ENCODE measurements at regions not wholly inside any gene's neighbourhood (a gene's known extent, or its start where the extent isn't known, plus 50 kb on each side); places are given as distances from the start of the nearest gene placed in this dataset.
"Not testable (repeated sequence)": the region's sequence is repeated elsewhere in the genome, so short reads cannot be mapped to it uniquely, and the experiment has no call there.

DNA sequence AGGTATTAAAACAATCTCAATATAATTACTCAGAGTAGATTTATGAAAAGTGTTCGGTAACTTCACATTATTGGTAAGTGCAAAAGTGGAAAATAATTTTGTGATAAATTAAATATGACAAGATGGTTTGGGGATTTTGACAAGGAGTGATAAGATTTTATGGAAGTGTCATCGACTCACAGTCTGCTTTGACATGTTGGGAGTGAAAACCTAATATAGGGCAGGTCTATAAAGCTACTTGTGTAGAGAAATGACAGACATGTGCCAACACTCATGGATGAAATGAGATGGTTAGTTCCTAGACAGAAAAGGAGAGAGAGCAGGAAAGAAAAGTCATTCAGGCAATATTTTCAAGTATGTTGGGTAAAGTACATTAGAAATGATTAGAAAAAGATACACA is 456.8 kb downstream of the TRAM1L1 start:
- Histone ChIP-seq H3K4me3 (ENCODE audit: low read depth, low read length) (no peak overlapping the region), H3K4me1 (ENCODE audit: control insufficient read depth, insufficient read depth, low read length, unreplicated experiment) (no peaks in the 10 kb centered on the region), H3K36me3 (ENCODE audit: insufficient read depth, low read length) (no peaks in the 10 kb centered on the region), H3K27ac (ENCODE audit: low read depth, low read length) (no peak overlapping the region), H2AFZ (ENCODE audit: low read length, unreplicated experiment) (no peak overlapping the region), H3K27me3 (ENCODE audit: insufficient read depth, low read length) (no peaks in the 10 kb centered on the region), H3K79me2 (ENCODE audit: control insufficient read depth, insufficient read depth, low read length, unreplicated experiment) (no peaks in the 10 kb centered on the region)

DNA sequence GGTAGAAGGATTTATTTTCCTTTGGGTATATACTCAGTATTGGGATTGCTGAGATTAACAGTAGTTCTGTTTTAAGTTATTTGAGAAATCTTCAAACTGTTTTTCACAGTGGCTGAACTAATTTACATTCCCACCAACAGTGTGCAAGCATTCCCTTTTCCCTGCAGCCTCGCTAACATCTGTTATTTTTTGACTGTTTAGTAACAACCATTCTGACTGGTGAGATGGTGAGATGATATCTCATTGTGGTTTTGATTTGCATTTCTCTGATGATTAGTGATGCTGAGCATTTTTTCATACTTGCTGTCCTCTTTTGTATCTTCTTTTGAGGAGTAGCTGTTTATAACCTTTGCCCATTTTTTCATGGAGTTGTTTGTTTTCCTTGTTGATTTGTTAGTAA is 457.8 kb downstream of the TRAM1L1 start:
- H3K27me3 ChIP-seq (ENCODE audit: insufficient read depth, low read length) = no peaks in the 10 kb centered on the region
- H3K79me2 ChIP-seq (ENCODE audit: control insufficient read depth, insufficient read depth, low read length, unreplicated experiment) = no peaks in the 10 kb centered on the region
- H2AFZ ChIP-seq (ENCODE audit: low read length, unreplicated experiment) = no peak overlapping the region
- no peak overlapping the region for H3K4me3 ChIP-seq (ENCODE audit: low read depth, low read length)
- no peaks in the 10 kb centered on the region for H3K36me3 ChIP-seq (ENCODE audit: insufficient read depth, low read length)
- H3K4me1 ChIP-seq (ENCODE audit: control insufficient read depth, insufficient read depth, low read length, unreplicated experiment) = no peaks in the 10 kb centered on the region
- no peak overlapping the region for H3K27ac ChIP-seq (ENCODE audit: low read depth, low read length)

DNA sequence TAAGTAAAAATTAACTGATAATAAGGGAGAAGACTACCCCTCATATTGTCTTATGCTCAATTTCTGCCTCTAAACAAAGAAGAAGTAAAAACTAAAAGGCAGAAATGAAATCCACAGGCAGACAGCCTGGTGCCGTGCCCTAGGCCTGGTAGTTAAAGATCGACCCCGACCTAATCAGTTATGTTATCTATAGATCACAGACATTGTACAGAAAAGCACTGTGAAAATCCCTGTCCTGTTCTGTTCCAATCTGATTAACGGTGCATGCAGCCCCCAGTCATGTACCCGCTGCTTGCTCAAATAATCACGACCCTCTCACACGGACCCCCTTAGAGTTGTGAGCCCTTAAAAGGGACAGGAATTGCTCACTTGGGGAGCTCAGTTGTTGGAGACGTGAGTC is 465.9 kb downstream of the TRAM1L1 start:
- H3K27me3 ChIP-seq (ENCODE audit: insufficient read depth, low read length); H2AFZ ChIP-seq (ENCODE audit: low read length, unreplicated experiment); H3K27ac ChIP-seq (ENCODE audit: low read depth, low read length); H3K4me3 ChIP-seq (ENCODE audit: low read depth, low read length); H3K36me3 ChIP-seq (ENCODE audit: insufficient read depth, low read length); H3K79me2 ChIP-seq (ENCODE audit: control insufficient read depth, insufficient read depth, low read length, unreplicated experiment); H3K4me1 ChIP-seq (ENCODE audit: control insufficient read depth, insufficient read depth, low read length, unreplicated experiment): not testable (repeated sequence)

DNA sequence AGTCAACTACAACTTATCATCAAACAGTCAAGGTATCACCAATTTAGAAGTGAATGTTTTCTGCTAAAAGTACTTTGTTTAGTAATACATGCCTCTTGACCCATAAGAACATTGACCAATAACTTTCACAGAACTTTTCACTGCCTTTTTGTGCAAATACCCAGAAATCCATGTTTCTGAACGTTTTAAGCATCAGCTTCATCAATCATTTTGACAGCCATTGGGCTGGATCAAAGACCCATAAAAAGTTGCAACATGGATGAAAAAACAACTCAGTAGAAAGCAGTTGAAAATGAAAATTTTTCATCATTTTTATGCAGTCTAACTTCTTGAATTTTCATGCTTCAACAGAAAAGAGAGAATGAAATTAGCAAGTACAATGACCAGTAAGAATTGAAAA is 466.7 kb downstream of the TRAM1L1 start:
- H3K27ac ChIP-seq (ENCODE audit: low read depth, low read length) = no peak overlapping the region
- H3K27me3 ChIP-seq (ENCODE audit: insufficient read depth, low read length) = no peaks in the 10 kb centered on the region
- no peaks in the 10 kb centered on the region for H3K79me2 ChIP-seq (ENCODE audit: control insufficient read depth, insufficient read depth, low read length, unreplicated experiment)
- H3K36me3 ChIP-seq (ENCODE audit: insufficient read depth, low read length) = no peaks in the 10 kb centered on the region
- no peak overlapping the region for H2AFZ ChIP-seq (ENCODE audit: low read length, unreplicated experiment)
- H3K4me3 ChIP-seq (ENCODE audit: low read depth, low read length) = no peak overlapping the region
- H3K4me1 ChIP-seq (ENCODE audit: control insufficient read depth, insufficient read depth, low read length, unreplicated experiment) = no peaks in the 10 kb centered on the region

DNA sequence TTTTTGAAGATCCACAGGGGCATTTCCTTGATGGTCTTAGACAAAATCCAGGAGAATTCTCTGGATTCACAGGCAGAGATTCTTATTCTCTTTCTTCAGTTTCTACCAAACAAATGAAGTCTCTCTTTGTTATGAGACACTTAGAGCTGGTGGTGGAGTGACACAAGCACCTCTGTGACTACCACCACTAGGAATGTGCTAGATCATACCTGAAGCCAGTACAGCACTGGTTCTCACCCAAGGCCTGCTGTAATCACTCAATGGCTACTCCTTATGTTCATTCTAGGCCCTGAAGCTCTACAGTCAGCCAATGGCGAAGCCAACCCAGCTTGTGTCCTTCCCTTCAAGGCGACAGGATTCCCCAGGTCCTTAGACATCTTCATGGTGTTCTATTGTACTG is 482.3 kb downstream of the TRAM1L1 start:
- H3K4me3 ChIP-seq (ENCODE audit: low read depth, low read length) = no peak overlapping the region
- no peak overlapping the region for H2AFZ ChIP-seq (ENCODE audit: low read length, unreplicated experiment)
- no peaks in the 10 kb centered on the region for H3K27me3 ChIP-seq (ENCODE audit: insufficient read depth, low read length)
- H3K79me2 ChIP-seq (ENCODE audit: control insufficient read depth, insufficient read depth, low read length, unreplicated experiment) = no peaks in the 10 kb centered on the region
- no peaks in the 10 kb centered on the region for H3K36me3 ChIP-seq (ENCODE audit: insufficient read depth, low read length)
- no peaks in the 10 kb centered on the region for H3K4me1 ChIP-seq (ENCODE audit: control insufficient read depth, insufficient read depth, low read length, unreplicated experiment)
- H3K27ac ChIP-seq (ENCODE audit: low read depth, low read length) = no peak overlapping the region

DNA sequence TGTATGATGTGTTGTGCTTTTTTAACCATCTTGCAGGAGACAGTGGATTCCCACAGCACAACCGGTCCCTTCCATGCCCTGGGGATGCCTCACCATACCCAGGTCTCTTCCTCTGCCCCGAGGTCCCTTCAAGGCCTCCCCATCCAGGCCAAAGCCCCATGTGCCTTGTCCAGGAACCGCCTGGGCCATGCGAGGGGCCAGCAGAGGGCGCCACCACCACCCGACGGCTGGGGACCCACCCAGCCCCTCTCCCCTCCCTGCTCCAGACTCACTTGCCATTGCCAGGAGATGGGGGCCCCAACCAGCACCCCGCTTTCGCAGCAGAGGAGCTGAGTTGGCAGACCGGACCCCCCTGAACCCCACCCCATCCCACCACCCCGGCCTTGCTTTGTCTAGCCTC is 485.5 kb downstream of the TRAM1L1 start:
- Histone ChIP-seq H3K4me3 (ENCODE audit: low read depth, low read length) (no peak overlapping the region), H3K27ac (ENCODE audit: low read depth, low read length) (no peak overlapping the region), H2AFZ (ENCODE audit: low read length, unreplicated experiment) (no peak overlapping the region), H3K27me3 (ENCODE audit: insufficient read depth, low read length) (no peaks in the 10 kb centered on the region), H3K79me2 (ENCODE audit: control insufficient read depth, insufficient read depth, low read length, unreplicated experiment) (no peaks in the 10 kb centered on the region), H3K4me1 (ENCODE audit: control insufficient read depth, insufficient read depth, low read length, unreplicated experiment) (no peaks in the 10 kb centered on the region), H3K36me3 (ENCODE audit: insufficient read depth, low read length) (no peaks in the 10 kb centered on the region)

DNA sequence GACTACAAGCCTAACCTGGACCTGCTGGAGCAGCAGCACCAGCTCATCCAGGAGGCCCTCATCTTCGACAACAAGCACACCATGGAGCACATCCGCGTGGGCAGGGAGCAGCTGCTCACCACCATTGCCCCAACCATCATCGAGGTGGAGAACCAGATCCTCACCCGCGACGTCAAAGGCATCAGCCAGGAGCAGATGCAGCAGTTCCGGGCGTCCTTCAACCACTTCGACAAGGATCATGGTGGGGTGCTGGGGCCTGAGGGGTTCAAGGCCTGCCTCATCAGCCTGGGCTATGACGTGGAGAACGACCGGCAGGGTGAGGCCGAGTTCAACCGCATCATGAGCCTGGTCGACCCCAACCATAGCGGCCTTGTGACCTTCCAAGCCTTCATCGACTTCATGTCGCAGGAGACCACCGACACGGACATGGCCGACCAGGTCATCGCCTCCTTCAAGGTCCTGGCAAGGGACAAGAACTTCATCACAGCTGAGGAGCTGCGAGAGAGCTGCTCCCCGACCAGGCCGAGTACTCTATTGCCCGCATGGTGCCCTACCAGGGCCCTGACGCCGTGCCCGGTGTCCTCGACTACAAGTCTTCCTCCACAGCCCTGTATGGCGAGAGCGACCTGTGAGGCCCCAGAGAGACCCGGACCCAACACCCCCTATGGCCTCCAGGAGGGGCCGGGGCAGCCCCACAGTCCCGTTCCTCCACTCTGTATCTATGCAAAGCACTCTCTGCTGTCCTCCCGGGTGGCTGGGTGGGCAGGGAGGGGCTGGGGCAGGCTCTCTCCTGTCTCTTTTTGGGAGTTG is 486.2 kb downstream of the TRAM1L1 start:
- Histone ChIP-seq H3K4me3 (ENCODE audit: low read depth, low read length) (no peak overlapping the region), H3K27ac (ENCODE audit: low read depth, low read length) (no peak overlapping the region), H3K4me1 (ENCODE audit: control insufficient read depth, insufficient read depth, low read length, unreplicated experiment) (no peaks in the 10 kb centered on the region), H3K27me3 (ENCODE audit: insufficient read depth, low read length) (no peaks in the 10 kb centered on the region), H2AFZ (ENCODE audit: low read length, unreplicated experiment) (no peak overlapping the region), H3K79me2 (ENCODE audit: control insufficient read depth, insufficient read depth, low read length, unreplicated experiment) (no peaks in the 10 kb centered on the region), H3K36me3 (ENCODE audit: insufficient read depth, low read length) (no peaks in the 10 kb centered on the region)

DNA sequence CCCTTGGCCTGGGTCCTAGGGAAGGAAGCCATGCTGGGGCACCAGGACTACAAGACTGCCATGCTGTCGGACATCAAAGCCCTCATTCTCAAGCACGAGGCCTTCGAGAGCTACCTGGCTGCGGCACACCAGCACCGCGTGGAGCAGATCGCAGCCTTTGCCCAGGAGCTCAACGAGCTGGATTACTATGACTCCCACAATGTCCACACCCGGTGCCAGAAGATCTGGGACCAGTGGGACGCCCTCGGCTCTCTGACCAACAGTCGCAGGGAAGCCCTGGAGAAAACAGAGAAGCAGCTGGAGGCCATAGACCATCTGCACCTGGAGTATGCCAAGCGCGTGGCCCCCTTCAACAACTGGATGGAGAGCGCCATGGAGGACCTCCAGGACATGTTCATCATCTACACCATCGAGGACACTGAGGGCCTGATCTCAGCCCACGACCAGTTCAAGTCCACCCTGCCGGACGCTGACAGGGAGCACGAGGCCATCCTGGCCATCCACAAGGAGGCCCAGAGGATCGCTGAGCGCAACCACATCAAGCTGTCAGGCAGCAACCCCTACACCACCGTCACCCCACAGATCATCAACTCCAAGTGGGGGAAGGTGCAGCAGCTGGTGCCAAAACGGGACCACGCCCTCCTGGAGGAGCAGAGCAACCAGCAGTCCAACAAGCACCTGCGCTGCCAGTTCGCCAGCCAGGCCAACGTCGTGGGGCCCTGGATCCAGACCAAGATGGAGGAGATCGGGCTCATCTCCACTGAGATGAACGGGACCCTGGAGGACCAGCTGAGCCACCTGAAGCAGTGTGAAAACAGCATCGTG is 487.0 kb downstream of the TRAM1L1 start:
- no peak overlapping the region for H3K4me3 ChIP-seq (ENCODE audit: low read depth, low read length)
- no peaks in the 10 kb centered on the region for H3K4me1 ChIP-seq (ENCODE audit: control insufficient read depth, insufficient read depth, low read length, unreplicated experiment)
- no peaks in the 10 kb centered on the region for H3K79me2 ChIP-seq (ENCODE audit: control insufficient read depth, insufficient read depth, low read length, unreplicated experiment)
- no peak overlapping the region for H2AFZ ChIP-seq (ENCODE audit: low read length, unreplicated experiment)
- no peaks in the 10 kb centered on the region for H3K36me3 ChIP-seq (ENCODE audit: insufficient read depth, low read length)
- H3K27me3 ChIP-seq (ENCODE audit: insufficient read depth, low read length) = no peaks in the 10 kb centered on the region
- no peak overlapping the region for H3K27ac ChIP-seq (ENCODE audit: low read depth, low read length)

DNA sequence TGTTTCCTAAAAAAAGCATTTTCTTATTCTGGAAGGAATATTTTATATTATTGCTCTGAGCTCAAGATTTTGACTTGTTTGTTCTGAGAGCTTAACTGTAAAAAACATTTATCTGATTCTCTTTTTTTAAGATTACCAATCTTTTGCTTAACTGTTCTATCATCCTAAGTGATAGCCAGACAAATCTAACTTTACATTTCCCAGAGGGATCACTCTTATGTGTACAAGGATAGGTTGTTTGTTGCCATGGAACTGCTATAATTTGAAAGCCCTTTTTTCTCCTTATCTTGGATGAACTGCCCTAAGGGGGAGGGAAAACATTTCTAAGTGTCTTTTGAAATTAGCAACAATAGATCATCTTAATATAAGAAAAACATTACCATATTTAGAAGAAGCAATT is 494.7 kb downstream of the TRAM1L1 start:
- no peak overlapping the region for H3K4me3 ChIP-seq (ENCODE audit: low read depth, low read length)
- H2AFZ ChIP-seq (ENCODE audit: low read length, unreplicated experiment) = no peak overlapping the region
- no peaks in the 10 kb centered on the region for H3K4me1 ChIP-seq (ENCODE audit: control insufficient read depth, insufficient read depth, low read length, unreplicated experiment)
- H3K27ac ChIP-seq (ENCODE audit: low read depth, low read length) = no peak overlapping the region
- H3K27me3 ChIP-seq (ENCODE audit: insufficient read depth, low read length) = no peaks in the 10 kb centered on the region
- H3K79me2 ChIP-seq (ENCODE audit: control insufficient read depth, insufficient read depth, low read length, unreplicated experiment) = no peaks in the 10 kb centered on the region
- H3K36me3 ChIP-seq (ENCODE audit: insufficient read depth, low read length) = no peaks in the 10 kb centered on the region

DNA sequence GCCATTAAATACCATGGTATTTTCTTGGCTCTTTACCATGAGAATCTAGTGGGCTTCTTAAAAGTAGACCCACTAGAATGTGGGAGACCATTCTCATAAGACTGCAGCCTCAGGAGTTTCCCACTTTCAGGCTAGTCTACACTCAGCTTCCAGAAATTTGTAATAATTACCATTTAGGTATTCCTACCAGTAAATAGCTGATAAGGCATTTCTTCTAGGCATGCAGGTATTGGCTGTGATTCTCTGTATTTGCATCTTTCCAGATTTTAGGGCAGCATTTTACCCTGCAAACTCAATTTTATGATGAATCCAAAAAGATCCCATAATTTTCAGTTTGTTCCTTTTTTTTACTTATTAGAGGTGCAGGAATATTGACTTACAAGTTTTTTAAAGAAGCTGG is 496.6 kb downstream of the TRAM1L1 start:
- no peak overlapping the region for H2AFZ ChIP-seq (ENCODE audit: low read length, unreplicated experiment)
- H3K27me3 ChIP-seq (ENCODE audit: insufficient read depth, low read length) = no peaks in the 10 kb centered on the region
- H3K4me3 ChIP-seq (ENCODE audit: low read depth, low read length) = no peak overlapping the region
- H3K36me3 ChIP-seq (ENCODE audit: insufficient read depth, low read length) = no peaks in the 10 kb centered on the region
- no peaks in the 10 kb centered on the region for H3K4me1 ChIP-seq (ENCODE audit: control insufficient read depth, insufficient read depth, low read length, unreplicated experiment)
- H3K79me2 ChIP-seq (ENCODE audit: control insufficient read depth, insufficient read depth, low read length, unreplicated experiment) = no peaks in the 10 kb centered on the region
- H3K27ac ChIP-seq (ENCODE audit: low read depth, low read length) = no peak overlapping the region

DNA sequence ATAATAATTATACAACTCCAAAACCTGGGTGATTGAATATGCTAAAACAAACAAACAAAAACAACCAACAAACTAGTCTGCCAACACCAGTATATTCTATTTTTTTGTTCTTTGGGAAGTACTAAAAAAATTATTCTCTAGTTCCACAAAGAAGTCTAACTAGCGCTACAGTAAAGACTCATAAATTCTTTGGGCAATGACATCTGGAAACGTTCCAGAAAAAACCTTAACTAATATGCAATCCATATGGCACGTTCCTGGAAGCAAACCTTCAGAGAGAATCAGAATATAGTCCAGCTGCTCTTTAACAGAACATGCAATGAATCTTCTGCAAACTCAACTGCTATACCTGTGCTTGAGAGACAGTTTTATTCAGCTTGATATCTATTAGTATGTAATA is 500.1 kb downstream of the TRAM1L1 start:
- Histone ChIP-seq H3K79me2 (ENCODE audit: control insufficient read depth, insufficient read depth, low read length, unreplicated experiment) (no peaks in the 10 kb centered on the region), H3K4me1 (ENCODE audit: control insufficient read depth, insufficient read depth, low read length, unreplicated experiment) (no peaks in the 10 kb centered on the region), H2AFZ (ENCODE audit: low read length, unreplicated experiment) (no peak overlapping the region), H3K36me3 (ENCODE audit: insufficient read depth, low read length) (no peaks in the 10 kb centered on the region), H3K27ac (ENCODE audit: low read depth, low read length) (no peak overlapping the region), H3K27me3 (ENCODE audit: insufficient read depth, low read length) (no peaks in the 10 kb centered on the region), H3K4me3 (ENCODE audit: low read depth, low read length) (no peak overlapping the region)

Data from ACC112 (cell line).